Activated B cell treated with CpG ODN at 0.5 μM for 24 hours (primary cell): ENCODE measurements at regions not wholly inside any gene's neighbourhood (a gene's known extent, or its start where the extent isn't known, plus 50 kb on each side); places are given as distances from the start of the nearest gene placed in this dataset.
"Not testable (repeated sequence)": the region's sequence is repeated elsewhere in the genome, so short reads cannot be mapped to it uniquely, and the experiment has no call there.

Experiments
- ATAC-seq: fragments of 200-7000 bp; cut with Tn5 transposase; one replicate; pipeline ENCODE4 v1.10.0; 2021; ENCODE audit warnings: low read depth, mild to moderate bottlenecking, moderate library complexity
- CTCF ChIA-PET: fragments of 350-600 bp; sonication (Branson Sonifier 250); formaldehyde crosslinking; loops from one replicate; lab custom pipeline; 2021; ENCODE audit warnings: antibody characterized with exemption; lab: Charles Lee
- POLR2A ChIA-PET: fragments of 350-600 bp; sonication (Branson Sonifier 250); formaldehyde crosslinking; loops from one replicate; lab custom pipeline; 2021; ENCODE audit warnings: antibody characterized with exemption; lab: Charles Lee
- DNase-seq: peaks from one replicate; pipeline ENCODE4 v3.0.0; 2022
- H3K27ac Mint-ChIP-seq: one replicate; pipeline ENCODE4 v1.8.0; 2020; ENCODE audit warnings: mixed read lengths
- H3K27me3 Mint-ChIP-seq: one replicate; pipeline ENCODE4 v1.8.0; 2021; ENCODE audit warnings: mixed read lengths
- H3K36me3 Mint-ChIP-seq: one replicate; pipeline ENCODE4 v1.8.0; 2021; ENCODE audit warnings: low read depth, mixed read lengths
- H3K4me1 Mint-ChIP-seq: one replicate; pipeline ENCODE4 v1.8.0; 2021; ENCODE audit warnings: mixed read lengths
- H3K4me3 Mint-ChIP-seq: one replicate; pipeline ENCODE4 v1.8.0; 2020; ENCODE audit warnings: mild to moderate bottlenecking, mixed read lengths
- H3K9me3 Mint-ChIP-seq: one replicate; pipeline ENCODE4 v1.8.0; 2020; ENCODE audit warnings: mixed read lengths
- CTCF ChIP-seq: fragments of 200-600 bp; IDR thresholded peaks from one replicate; pipeline ENCODE4 v1.8.0; 2022; ENCODE audit warnings: antibody characterized with exemption, mild to moderate bottlenecking
- intact Hi-C: fragments of 100-400 bp; cut with micrococcal nuclease; formaldehyde crosslinking; loops from one replicate; pipeline ENCODE4 v1.15.1; 2024

GRCh38 chr4:3896441-3896840 is 130.3 kb downstream of the ADRA2C start:
- Mint-ChIP-seq H3K9me3 (no peaks in the 10 kb centered on the region), H3K27me3 (peaks cover 5% of the 10 kb centered on the region), H3K4me3 (no peak overlapping the region), H3K27ac (no peak overlapping the region), H3K36me3 (no peaks in the 10 kb centered on the region), H3K4me1 (no peaks in the 10 kb centered on the region)
- POLR2A ChIA-PET: no interaction called here
- CTCF ChIA-PET: no interaction called here
- ATAC-seq (no peak), DNase-seq (no peak)
- intact Hi-C loops: no loop called here
- TF ChIP-seq CTCF: no peak

GRCh38 chr4:3896871-3897578 is 130.8 kb downstream of the ADRA2C start:
- H3K4me3 Mint-ChIP-seq, H3K27ac Mint-ChIP-seq, DNase-seq, H3K27me3 Mint-ChIP-seq, CTCF ChIA-PET, ATAC-seq, H3K4me1 Mint-ChIP-seq, intact Hi-C loops, POLR2A ChIA-PET, H3K36me3 Mint-ChIP-seq, H3K9me3 Mint-ChIP-seq: not testable (repeated sequence)

- ChIA-PET POLR2A (no interaction called here), CTCF (no interaction called here)
- intact Hi-C loops: no loop called here
- Mint-ChIP-seq H3K36me3 (no peaks in the 10 kb centered on the region), H3K27me3 (peaks cover 10% of the 10 kb centered on the region), H3K4me1 (no peaks in the 10 kb centered on the region), H3K9me3 (no peaks in the 10 kb centered on the region), H3K27ac (no peak overlapping the region), H3K4me3 (no peak overlapping the region)
- TF ChIP-seq CTCF: no peak
- DNase-seq (no peak), ATAC-seq (no peak)
These were observed 131.9 kb downstream of the ADRA2C start for GRCh38 chr4:3898098-3898497.

GRCh38 chr4:3898928-3899327 is 132.7 kb downstream of the ADRA2C start:
- H3K27me3 Mint-ChIP-seq, CTCF ChIA-PET, POLR2A ChIA-PET, H3K36me3 Mint-ChIP-seq, H3K27ac Mint-ChIP-seq, H3K4me3 Mint-ChIP-seq, intact Hi-C loops, H3K4me1 Mint-ChIP-seq, ATAC-seq, H3K9me3 Mint-ChIP-seq, DNase-seq: not testable (repeated sequence)

- DNase-seq, H3K36me3 Mint-ChIP-seq, intact Hi-C loops, H3K27ac Mint-ChIP-seq, H3K4me1 Mint-ChIP-seq, CTCF ChIA-PET, ATAC-seq, H3K9me3 Mint-ChIP-seq, H3K4me3 Mint-ChIP-seq, POLR2A ChIA-PET: not testable (repeated sequence)
- peaks cover 15% of the 10 kb centered on the region for H3K27me3 Mint-ChIP-seq
These were observed 138.2 kb downstream of the ADRA2C start for GRCh38 chr4:3904264-3904955.

GRCh38 chr4:3909616-3910015 is 143.4 kb downstream of the ADRA2C start:
- intact Hi-C loops, CTCF ChIA-PET, H3K4me1 Mint-ChIP-seq, H3K4me3 Mint-ChIP-seq, H3K27ac Mint-ChIP-seq, H3K9me3 Mint-ChIP-seq, ATAC-seq, DNase-seq, H3K36me3 Mint-ChIP-seq: not testable (repeated sequence)
- POLR2A ChIA-PET: interaction anchor here (0.6 kb wide), 1 partner anchor 29 kb away, joined by 3 read pairs; no protein-coding TSS in a partner anchor
- H3K27me3 Mint-ChIP-seq: peaks cover 12% of the 10 kb centered on the region

GRCh38 chr4:3910161-3910950 is 144.2 kb downstream of the ADRA2C start:
- H3K4me3 Mint-ChIP-seq, DNase-seq, CTCF ChIA-PET, H3K27ac Mint-ChIP-seq, H3K4me1 Mint-ChIP-seq, H3K27me3 Mint-ChIP-seq, H3K9me3 Mint-ChIP-seq, intact Hi-C loops, ATAC-seq, H3K36me3 Mint-ChIP-seq: not testable (repeated sequence)
- POLR2A ChIA-PET: interaction anchor here (0.6 kb wide), 1 partner anchor 30 kb away, joined by 3 read pairs; no protein-coding TSS in a partner anchor
